GM18507 (cell line): ENCODE measurements at regions not wholly inside any gene's neighbourhood (a gene's known extent, or its start where the extent isn't known, plus 50 kb on each side); places are given as distances from the start of the nearest gene placed in this dataset.

Experiments
- DNase-seq: peaks from one replicate; pipeline ENCODE4 v3.0.0; 2011; ENCODE audit warnings: low read depth; ENCODE audit not compliant: insufficient read length; ENCODE audit errors: extremely low spot score
- FAIRE-seq: peaks from 2 replicates; lab custom pipeline; 2011; peaks lifted over from hg19 to GRCh38; lab: Jason Lieb, UNC

DNA sequence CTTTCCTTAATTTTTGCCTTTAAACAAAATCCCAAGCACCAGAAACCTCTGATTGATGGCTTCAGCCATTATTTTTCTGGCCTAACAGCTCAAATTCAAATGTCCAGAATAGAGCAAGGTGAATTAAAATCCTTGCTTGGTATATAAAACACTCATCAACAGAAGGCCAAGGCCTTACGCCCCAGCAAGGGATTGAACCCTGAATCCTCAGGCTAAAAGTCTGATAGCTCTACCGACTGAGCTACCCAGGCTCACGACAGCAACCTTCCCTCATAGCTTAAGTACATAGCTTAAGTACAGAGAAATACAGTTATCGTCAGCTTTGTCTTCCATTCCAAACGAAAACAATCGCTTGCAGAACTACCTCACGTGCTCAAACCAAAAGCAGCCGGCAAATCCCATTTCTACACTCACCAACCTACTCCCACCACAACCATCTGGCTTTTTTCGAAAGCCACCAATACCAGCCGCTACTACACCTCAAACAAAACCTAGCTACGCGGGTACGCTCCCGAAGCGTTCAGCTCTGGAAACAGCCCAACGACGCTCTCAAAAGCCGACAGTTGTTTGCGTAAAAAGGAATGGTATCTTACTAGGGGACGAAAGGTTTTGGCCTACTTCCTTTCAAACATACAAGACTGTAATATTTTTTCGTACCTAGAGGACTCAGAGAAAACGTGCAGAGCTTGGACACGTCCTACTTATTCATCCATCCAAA, 167.5 kb downstream of the GPX5 start:
- FAIRE-seq (no peak), DNase-seq (no peak)

DNA sequence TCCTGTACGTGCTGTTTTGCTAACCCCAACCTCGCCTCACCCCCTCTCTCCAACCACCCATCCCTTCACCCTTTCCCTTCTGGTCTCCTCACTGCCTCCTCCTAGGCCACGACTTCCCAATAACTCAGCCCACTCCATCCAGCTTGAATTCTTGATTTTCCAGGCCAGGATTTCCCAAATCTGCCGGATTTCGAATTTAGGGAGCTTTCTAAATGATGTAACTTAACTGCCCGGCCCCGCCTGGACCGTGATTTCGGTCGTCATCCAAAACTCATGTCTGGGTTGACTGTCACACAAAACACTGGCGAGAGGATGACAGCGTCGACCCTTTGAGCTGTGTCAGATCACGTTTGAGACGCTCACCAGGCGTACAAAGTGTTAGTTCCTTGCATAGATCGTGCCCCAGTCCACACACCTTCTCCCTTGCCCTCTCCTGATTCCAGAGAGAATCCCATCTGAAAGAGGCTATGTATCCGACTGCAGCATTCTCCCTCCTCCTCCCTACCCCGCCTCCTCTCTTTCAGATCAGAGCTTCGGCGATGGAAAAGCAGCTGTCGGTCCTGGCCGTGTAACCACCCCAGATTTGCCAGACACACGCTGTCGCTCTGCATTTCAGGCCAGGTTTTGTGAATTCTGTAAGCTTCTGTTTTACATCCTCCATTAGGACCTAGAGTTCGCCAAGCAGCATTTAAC, 168.2 kb downstream of the GPX5 start:
- FAIRE-seq (no peak), DNase-seq (no peak)

GRCh38 chr6:28695715-28696114, 170.0 kb downstream of the GPX5 start:
- FAIRE-seq, result no peak
- no peak for DNase-seq

GRCh38 chr6:28696167-28696566, 170.5 kb downstream of the GPX5 start:
- FAIRE-seq (no peak), DNase-seq (no peak)

GRCh38 chr6:28696682-28697081, 171.0 kb downstream of the GPX5 start:
- FAIRE-seq (no peak), DNase-seq (no peak)

DNA sequence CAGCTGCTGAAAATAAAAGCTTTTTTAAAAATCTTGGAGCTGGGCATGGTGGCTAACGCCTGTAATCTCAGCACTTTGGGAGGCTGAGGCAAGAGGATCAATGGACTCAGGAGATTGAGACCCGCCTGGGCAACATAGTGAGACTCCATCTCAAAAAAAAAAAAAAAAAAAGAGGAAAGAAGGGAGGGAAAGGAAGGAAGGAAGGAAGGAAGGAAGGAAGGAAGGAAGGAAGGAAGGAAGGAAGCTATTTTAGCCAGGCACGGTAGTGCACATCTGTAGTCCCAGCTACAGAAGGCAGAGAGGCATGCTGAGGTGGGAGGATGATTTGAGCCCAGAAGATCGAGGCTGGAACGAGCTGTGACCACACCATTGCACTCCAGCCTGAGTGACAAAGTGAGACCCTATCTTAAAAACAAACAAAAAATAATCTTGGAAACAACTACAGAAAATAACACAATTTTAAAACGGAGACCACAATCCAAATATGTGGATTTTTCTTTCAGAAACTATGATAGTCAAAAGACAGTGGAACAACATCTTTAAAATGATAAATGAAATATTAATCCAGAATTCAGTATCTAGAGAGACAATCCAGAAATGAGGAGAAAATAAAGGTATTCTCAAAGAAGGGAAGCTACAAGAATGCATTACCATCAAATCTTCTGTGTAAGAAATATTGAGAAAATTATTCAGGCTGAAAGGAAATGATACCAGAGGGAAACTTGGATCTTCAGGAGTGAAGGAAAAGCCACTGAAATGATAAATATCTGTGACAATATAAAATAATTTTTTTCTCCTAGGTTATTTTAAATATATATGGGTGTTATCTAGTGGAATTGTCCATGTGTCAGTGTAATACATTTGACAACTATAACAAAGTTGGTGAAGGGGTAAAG, 182.0 kb downstream of the GPX5 start:
- FAIRE-seq (no peak), DNase-seq (no peak)

GRCh38 chr6:28709478-28710349, 184.0 kb downstream of the GPX5 start:
- FAIRE-seq, result no peak
- no peak for DNase-seq

DNA sequence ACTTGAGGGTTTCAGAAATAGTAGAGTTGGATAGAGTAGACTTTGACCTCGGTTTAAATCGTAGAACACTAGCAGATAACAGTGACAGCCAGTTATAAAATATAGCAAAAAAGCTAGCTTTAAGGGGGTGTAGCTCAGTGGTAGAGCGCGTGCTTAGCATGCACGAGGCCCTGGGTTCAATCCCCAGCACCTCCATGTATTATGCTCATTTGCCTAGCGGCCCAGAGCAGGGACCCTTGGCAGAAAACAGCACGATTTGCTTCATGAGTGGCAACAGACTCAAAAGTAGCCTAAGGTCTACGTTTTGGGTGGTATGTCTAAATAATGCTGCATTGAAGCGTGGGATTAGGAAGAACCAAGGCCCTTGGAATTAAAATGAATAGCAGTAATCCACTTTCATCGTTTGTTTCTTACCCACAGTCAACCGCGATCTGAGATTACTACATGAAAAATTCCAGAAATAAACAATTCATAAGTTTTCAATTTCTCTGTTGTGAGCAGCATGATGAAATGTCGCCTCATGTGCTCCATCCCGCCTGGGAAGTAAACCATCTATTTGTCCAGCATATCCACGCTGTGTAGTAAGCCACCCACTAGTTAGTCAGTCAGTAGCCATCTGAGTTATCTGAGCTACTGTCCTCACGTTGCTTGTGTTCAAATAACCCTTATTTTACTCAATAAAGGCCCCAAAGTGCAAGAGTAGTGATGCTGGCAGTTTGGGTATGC, 184.9 kb downstream of the GPX5 start:
- FAIRE-seq (no peak), DNase-seq (no peak)

DNA sequence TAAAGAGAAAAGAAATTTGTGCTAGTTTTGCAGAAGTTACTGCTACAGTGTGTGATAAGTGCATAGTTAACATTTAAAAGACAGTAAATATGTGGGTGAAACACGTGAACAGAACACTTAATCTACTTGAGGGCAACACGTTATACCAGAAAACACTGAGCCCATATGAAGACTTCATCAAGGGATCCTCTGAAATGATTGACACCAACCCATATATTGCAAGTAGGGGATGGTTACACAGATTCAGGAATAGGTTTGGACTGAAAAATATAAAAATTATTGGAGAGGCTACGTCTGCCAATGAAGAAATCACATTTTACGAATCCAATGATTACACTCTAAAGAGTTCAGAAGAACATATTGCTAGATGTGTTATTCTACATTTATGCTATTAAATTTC, 185.6 kb downstream of the GPX5 start:
- no peak for FAIRE-seq
- no peak for DNase-seq

DNA sequence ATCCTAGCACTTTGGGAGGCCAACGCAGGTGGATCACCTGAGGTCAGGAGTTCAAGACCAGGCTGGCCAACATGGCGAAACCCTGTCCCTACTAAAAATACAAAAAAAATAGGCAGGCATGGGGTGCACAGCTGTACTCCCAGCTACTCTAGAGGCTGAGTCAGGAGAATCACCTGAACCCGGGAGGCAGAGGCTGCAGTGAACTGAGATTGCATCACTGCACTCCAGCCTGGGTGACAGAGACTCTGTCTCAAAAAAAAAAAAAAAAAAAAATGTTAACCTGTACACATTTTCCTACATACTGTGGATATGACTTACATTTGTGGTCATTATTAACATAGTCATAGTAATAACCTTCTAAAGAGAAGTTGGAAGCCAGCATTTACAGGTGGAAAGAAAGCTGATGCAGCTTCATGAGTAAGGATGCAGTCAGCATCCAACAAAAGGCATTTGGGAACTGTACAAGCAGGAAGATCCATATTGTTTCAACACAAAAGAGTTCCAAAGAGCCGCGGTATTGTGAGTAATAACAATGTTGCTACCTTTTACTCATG, 186.2 kb downstream of the GPX5 start:
- no peak for DNase-seq
- no peak for FAIRE-seq

GRCh38 chr6:28712982-28713381, 187.3 kb downstream of the GPX5 start:
- no peak for FAIRE-seq
- no peak for DNase-seq

- FAIRE-seq, result no peak
- DNase-seq, result no peak
Measured at GRCh38 chr6:28719275-28719940, 193.7 kb downstream of the GPX5 start.

GRCh38 chr6:28720357-28721231, 194.9 kb downstream of the GPX5 start:
- no peak for FAIRE-seq
- no peak for DNase-seq

GRCh38 chr6:28721372-28721771, 195.7 kb downstream of the GPX5 start:
- FAIRE-seq, result no peak
- DNase-seq, result no peak

GRCh38 chr6:28724395-28724794, 198.7 kb downstream of the GPX5 start:
- FAIRE-seq (no peak), DNase-seq (no peak)

GRCh38 chr6:28725274-28725809, 198.4 kb downstream of the TRIM27 start:
- FAIRE-seq, result no peak
- DNase-seq, result no peak

- FAIRE-seq, result no peak
- no peak for DNase-seq
Measured at GRCh38 chr6:28725890-28726348, 197.9 kb downstream of the TRIM27 start.
